ENCODE measurements at regions not wholly inside any gene's neighbourhood (a gene's known extent, or its start where the extent isn't known, plus 50 kb on each side); places are given as distances from the start of the nearest gene placed in this dataset.

- Histone ChIP-seq H3K27me3 (ENCODE audit: control insufficient read depth, extremely low read depth, insufficient read depth, low read length) (no peaks in the 10 kb centered on the region), H3K4me1 (ENCODE audit: control insufficient read depth, extremely low read depth, insufficient read depth, low read length) (peaks cover 17% of the 10 kb centered on the region), H3K9me3 (ENCODE audit: control insufficient read depth, low read depth, low read length) (no peaks in the 10 kb centered on the region), H3K9ac (ENCODE audit: control insufficient read depth, extremely low read depth, insufficient read depth, low read length) (no peak overlapping the region), H3K9me1 (ENCODE audit: control insufficient read depth, extremely low read depth, insufficient read depth, low read length) (no peaks in the 10 kb centered on the region), H3K4me2 (ENCODE audit: control insufficient read depth, extremely low read depth, insufficient read depth, low read depth, low read length) (peak overlapping the region; percentile 34), H4K20me1 (ENCODE audit: control insufficient read depth, extremely low read depth, insufficient read depth, low read length) (no peaks in the 10 kb centered on the region), H3K4me3 (ENCODE audit: control insufficient read depth in 2 of 3, extremely low read depth in 1 of 3, insufficient read depth in 2 of 3, low read depth in 1 of 3, low read length in 3 of 3) (no peak overlapping the region), H3K79me2 (ENCODE audit: control insufficient read depth, insufficient read depth, low read length) (no peaks in the 10 kb centered on the region), H3K36me3 (ENCODE audit: control insufficient read depth in 2 of 2, extremely low read depth in 1 of 2, insufficient read depth in 2 of 2, low read length in 2 of 2) (no peaks in the 10 kb centered on the region), H2AFZ (ENCODE audit: control insufficient read depth, low read length) (no peak overlapping the region), H3K27ac (ENCODE audit: control insufficient read depth, insufficient read depth, low read length) (no peak overlapping the region)
- FAIRE-seq = peak; percentile 71
- dilution Hi-C loops (cut with MboI; ENCODE audit: extremely low pct_ligation_motif_present, low sequenced_read_pairs) = no loop called here
- TF ChIP-seq CTCF (optimal IDR thresholded peaks at IDR 0.05 in 1 of 3, IDR thresholded peaks at IDR 0.05 in 1 of 3, conservative IDR thresholded peaks at IDR 0.05 in 1 of 3; ENCODE audit: extremely low read depth in 1 of 3, insufficient read depth in 2 of 3, low read length in 3 of 3) = no peak
- no peak for TF ChIP-seq EZH2 (IDR thresholded peaks at IDR 0.05; ENCODE audit: low read length)
- DNase-seq (ENCODE audit: low read depth, low spot score) = no peak
These were observed 176.9 kb upstream of the HS3ST1 start for GRCh38 chr4:11605597-11605996.

GRCh38 chr4:11604821-11605220 lies 176.1 kb upstream of the HS3ST1 start:
- H3K4me3 ChIP-seq (ENCODE audit: control insufficient read depth in 2 of 3, extremely low read depth in 1 of 3, insufficient read depth in 2 of 3, low read depth in 1 of 3, low read length in 3 of 3) = no peak overlapping the region
- H3K4me2 ChIP-seq (ENCODE audit: control insufficient read depth, extremely low read depth, insufficient read depth, low read depth, low read length) = no peak overlapping the region
- no peak overlapping the region for H3K9ac ChIP-seq (ENCODE audit: control insufficient read depth, extremely low read depth, insufficient read depth, low read length)
- no peaks in the 10 kb centered on the region for H3K9me3 ChIP-seq (ENCODE audit: control insufficient read depth, low read depth, low read length)
- peaks cover 17% of the 10 kb centered on the region for H3K4me1 ChIP-seq (ENCODE audit: control insufficient read depth, extremely low read depth, insufficient read depth, low read length)
- H3K9me1 ChIP-seq (ENCODE audit: control insufficient read depth, extremely low read depth, insufficient read depth, low read length) = no peaks in the 10 kb centered on the region
- no peak overlapping the region for H3K27ac ChIP-seq (ENCODE audit: control insufficient read depth, insufficient read depth, low read length)
- dilution Hi-C loops (cut with MboI; ENCODE audit: extremely low pct_ligation_motif_present, low sequenced_read_pairs) = no loop called here
- DNase-seq (ENCODE audit: low read depth, low spot score) = no peak
- H3K36me3 ChIP-seq (ENCODE audit: control insufficient read depth in 2 of 2, extremely low read depth in 1 of 2, insufficient read depth in 2 of 2, low read length in 2 of 2) = no peaks in the 10 kb centered on the region
- H3K27me3 ChIP-seq (ENCODE audit: control insufficient read depth, extremely low read depth, insufficient read depth, low read length) = no peaks in the 10 kb centered on the region
- H4K20me1 ChIP-seq (ENCODE audit: control insufficient read depth, extremely low read depth, insufficient read depth, low read length) = no peaks in the 10 kb centered on the region
- H3K79me2 ChIP-seq (ENCODE audit: control insufficient read depth, insufficient read depth, low read length) = no peaks in the 10 kb centered on the region
- peak overlapping the region; percentile 21 for H2AFZ ChIP-seq (ENCODE audit: control insufficient read depth, low read length)
- no peak for TF ChIP-seq EZH2 (IDR thresholded peaks at IDR 0.05; ENCODE audit: low read length)
- TF ChIP-seq CTCF (optimal IDR thresholded peaks at IDR 0.05 in 1 of 3, IDR thresholded peaks at IDR 0.05 in 1 of 3, conservative IDR thresholded peaks at IDR 0.05 in 1 of 3; ENCODE audit: extremely low read depth in 1 of 3, insufficient read depth in 2 of 3, low read length in 3 of 3) = no peak
- no peak for FAIRE-seq

Measured in keratinocyte (primary cell).